Kidney (tissue), 13 donors: ENCODE measurements at regions not wholly inside any gene's neighbourhood (a gene's known extent, or its start where the extent isn't known, plus 50 kb on each side); places are given as distances from the start of the nearest gene placed in this dataset.

Experiments
- DNase-seq, 5 donors: peaks; one replicate each; pipeline ENCODE4 v3.0.0-alpha.2; 2013 to 2020
- FAIRE-seq: peaks from 2 replicates; lab custom pipeline; 2012; peaks lifted over from hg19 to GRCh38; lab: Jason Lieb, UNC
- H3K27ac ChIP-seq, 2 donors: one replicate each; pipeline ENCODE4 v1.7.0; 2013; ENCODE audit warnings: low read depth in 2 of 2, low read length in 2 of 2, inconsistent platforms in 1 of 2
- H3K27me3 ChIP-seq: one replicate; pipeline ENCODE4 v1.7.1; 2013; ENCODE audit warnings: low read length, inconsistent platforms; ENCODE audit not compliant: control insufficient read depth, insufficient read depth
- H3K36me3 ChIP-seq, 3 donors: one replicate each; pipeline versions ENCODE4 v1.7.0 to v1.7.1; 2013; ENCODE audit warnings: low read length in 3 of 3, control low read depth in 1 of 3, inconsistent platforms in 1 of 3; ENCODE audit not compliant: insufficient read depth in 3 of 3, control insufficient read depth in 2 of 3
- H3K4me1 ChIP-seq, 3 donors: one replicate each; pipeline versions ENCODE4 v1.7.0 to v1.7.1; 2013; ENCODE audit warnings: low read length in 3 of 3, inconsistent platforms in 1 of 3, low read depth in 1 of 3; ENCODE audit not compliant: control insufficient read depth in 2 of 3, insufficient read depth in 2 of 3
- H3K4me3 ChIP-seq, 3 donors: one replicate each; pipeline versions ENCODE4 v1.7.0 to v1.8.1; 2013; ENCODE audit warnings: low read length in 3 of 3, control low read depth in 1 of 3, inconsistent platforms in 1 of 3
- H3K9ac ChIP-seq, 3 donors: one replicate each; pipeline versions ENCODE4 v1.7.0 to v1.7.1; 2013; ENCODE audit warnings: low read length in 3 of 3, control low read depth in 1 of 3, inconsistent platforms in 1 of 3
- H3K9me3 ChIP-seq, 3 donors: one replicate each; pipeline versions ENCODE4 v1.7.0 to v1.7.1; 2013; ENCODE audit warnings: low read length in 3 of 3, control low read depth in 1 of 3, inconsistent platforms in 1 of 3; ENCODE audit not compliant: control insufficient read depth in 2 of 3, insufficient read depth in 1 of 3
- intact Hi-C: fragments of 100-400 bp; cut with DNase I; formaldehyde crosslinking; loops from one replicate; pipeline ENCODE4 v1.11.1; 2022
- TF ChIP-seq, protein P1 (sequence below): IDR thresholded peaks from 3 replicates; pipeline ENCODE4 v1.5.1; 2012; ENCODE audit warnings: mild to moderate bottlenecking, moderate library complexity, borderline replicate concordance; ENCODE audit not compliant: insufficient read depth; ENCODE audit errors: extremely low read depth
- donor health status: control.
- donor health status: control.
- donor health status: control.
- donor health status: control.
- donor health status: control.
- donor health status: DM: yes; HTN: yes; CAD: no.
- donor health status: Normal renal cell carcinoma (clear cell type).

DNA sequence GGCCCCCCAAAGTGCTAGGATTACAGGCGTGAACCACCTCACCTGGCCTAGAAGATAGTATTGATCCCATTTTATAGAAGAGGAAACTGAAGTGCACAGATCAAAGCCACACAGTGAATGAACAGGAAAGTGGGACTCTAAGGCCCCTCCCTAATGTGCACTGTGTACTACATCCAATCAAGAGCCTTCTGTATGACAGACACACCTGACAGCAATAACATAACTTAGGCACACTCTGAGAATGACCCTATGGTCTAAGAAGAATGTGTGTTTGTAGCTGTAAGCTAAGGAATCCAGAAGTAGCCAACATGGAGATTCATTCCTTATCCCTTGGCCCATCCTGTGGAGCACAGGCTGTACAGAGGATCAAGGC, 271.2 kb downstream of the SMARCA2 start:
- TF ChIP-seq, protein P1, sequence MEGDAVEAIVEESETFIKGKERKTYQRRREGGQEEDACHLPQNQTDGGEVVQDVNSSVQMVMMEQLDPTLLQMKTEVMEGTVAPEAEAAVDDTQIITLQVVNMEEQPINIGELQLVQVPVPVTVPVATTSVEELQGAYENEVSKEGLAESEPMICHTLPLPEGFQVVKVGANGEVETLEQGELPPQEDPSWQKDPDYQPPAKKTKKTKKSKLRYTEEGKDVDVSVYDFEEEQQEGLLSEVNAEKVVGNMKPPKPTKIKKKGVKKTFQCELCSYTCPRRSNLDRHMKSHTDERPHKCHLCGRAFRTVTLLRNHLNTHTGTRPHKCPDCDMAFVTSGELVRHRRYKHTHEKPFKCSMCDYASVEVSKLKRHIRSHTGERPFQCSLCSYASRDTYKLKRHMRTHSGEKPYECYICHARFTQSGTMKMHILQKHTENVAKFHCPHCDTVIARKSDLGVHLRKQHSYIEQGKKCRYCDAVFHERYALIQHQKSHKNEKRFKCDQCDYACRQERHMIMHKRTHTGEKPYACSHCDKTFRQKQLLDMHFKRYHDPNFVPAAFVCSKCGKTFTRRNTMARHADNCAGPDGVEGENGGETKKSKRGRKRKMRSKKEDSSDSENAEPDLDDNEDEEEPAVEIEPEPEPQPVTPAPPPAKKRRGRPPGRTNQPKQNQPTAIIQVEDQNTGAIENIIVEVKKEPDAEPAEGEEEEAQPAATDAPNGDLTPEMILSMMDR: no peak
- no peaks in the 10 kb centered on the region for H3K27me3 ChIP-seq
- no peaks in the 10 kb centered on the region for H3K4me1 ChIP-seq
- H3K9me3 ChIP-seq: no peaks in the 10 kb centered on the region
- DNase-seq (no peak), FAIRE-seq (no peak)
- intact Hi-C loops: no loop called here
- no peaks in the 10 kb centered on the region for H3K36me3 ChIP-seq
- no peak overlapping the region for H3K27ac ChIP-seq
- no peak overlapping the region for H3K9ac ChIP-seq
- H3K4me3 ChIP-seq: no peak overlapping the region

DNA sequence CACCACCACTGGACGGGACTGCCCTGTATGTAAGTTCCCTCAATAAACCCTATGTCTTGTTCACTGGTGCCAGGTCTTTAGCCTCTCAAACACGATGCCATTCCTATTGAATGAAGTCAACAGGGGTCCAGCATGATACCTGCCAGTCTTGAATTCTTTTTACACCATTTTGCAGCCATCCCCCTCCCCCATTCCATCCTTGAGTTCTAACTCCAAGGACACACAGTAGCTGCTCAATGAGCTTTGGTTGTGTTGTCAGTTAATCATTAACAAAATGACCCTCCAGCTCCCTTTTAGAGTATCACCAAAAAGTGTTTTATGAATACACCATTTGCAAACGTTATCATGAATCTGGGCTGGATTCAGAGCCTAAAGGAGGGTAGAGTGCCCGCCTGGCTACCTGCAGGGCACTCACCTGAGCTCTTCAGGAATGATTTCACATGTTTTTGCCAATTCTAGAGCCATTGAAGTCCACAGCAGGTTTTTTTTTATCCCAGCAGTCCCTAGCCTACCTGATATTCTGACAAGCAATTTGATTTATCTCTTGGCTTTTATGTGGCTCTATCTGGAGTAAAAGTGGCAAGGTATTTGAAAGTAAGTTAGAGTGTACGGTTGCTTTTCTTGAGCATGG, 271.8 kb downstream of the SMARCA2 start:
- no peak for FAIRE-seq
- intact Hi-C loops: no loop called here
- H3K27ac ChIP-seq: no peak overlapping the region

DNA sequence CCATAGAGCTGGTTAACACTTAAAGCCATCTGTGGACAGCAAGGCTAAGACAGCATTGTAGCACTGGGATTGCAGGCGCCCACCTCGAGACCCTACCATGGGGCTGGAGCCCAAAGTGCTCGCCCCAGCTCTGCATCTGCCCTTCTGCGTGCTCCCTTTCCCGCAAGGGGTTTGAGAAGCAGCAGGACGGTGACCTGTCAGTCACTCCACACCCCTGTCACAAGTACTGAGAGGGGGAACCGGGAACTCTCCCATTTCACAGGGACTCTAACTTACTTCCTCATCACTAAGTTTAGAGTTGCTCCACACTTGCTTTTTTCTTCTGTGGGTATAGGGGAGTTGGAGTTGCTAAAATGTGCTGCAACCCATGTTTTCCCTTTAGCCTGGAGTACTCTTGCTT, 273.2 kb downstream of the SMARCA2 start:
- Histone ChIP-seq H3K27me3 (no peaks in the 10 kb centered on the region), H3K27ac (no peak overlapping the region), H3K9me3 (no peaks in the 10 kb centered on the region), H3K36me3 (no peaks in the 10 kb centered on the region), H3K9ac (no peak overlapping the region), H3K4me3 (no peak overlapping the region), H3K4me1 (peaks cover 0 to 3% (median 0%) of the 10 kb centered on the region in 3 donors)
- DNase-seq: no peak
- TF ChIP-seq, protein P1: no peak
- no peak for FAIRE-seq
- intact Hi-C loops: no loop called here

More for the DNA sequence above, 271.8 kb downstream of the SMARCA2 start:
- H3K9me3 ChIP-seq: no peaks in the 10 kb centered on the region
- no peak overlapping the region for H3K9ac ChIP-seq
- H3K4me1 ChIP-seq: peaks cover 0 to 1% (median 0%) of the 10 kb centered on the region in 3 donors
- H3K27me3 ChIP-seq: no peaks in the 10 kb centered on the region
- TF ChIP-seq, protein P1: no peak
- no peaks in the 10 kb centered on the region for H3K36me3 ChIP-seq
- DNase-seq: no peak
- H3K4me3 ChIP-seq: no peak overlapping the region

DNA sequence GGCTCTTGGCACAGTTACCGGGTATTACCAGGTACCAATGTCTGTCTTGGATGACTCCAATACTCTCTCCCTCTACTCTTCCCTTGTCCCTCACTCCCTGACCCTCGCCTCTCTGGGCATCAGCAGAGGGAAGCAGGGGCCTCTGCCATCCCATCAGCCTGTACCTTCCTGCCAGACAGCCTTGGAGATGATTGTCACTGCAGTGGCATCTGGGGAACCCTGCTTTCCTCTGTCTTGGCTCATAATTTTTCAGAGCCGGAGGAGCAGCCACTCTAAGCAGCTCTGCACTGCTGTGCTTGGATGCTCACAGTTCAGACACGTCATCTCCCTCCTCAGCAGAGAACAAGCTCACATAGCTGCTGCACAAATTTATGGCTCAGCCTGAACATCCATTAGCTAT, 274.1 kb downstream of the SMARCA2 start:
- TF ChIP-seq, protein P1: no peak
- intact Hi-C loops: no loop called here
- FAIRE-seq: no peak

More for the DNA sequence above, 274.1 kb downstream of the SMARCA2 start:
- peak in 4 of 5 donors; percentile 50 to 74 (median 63) for DNase-seq
- Histone ChIP-seq H3K4me1 (peaks cover 0 to 3% (median 0%) of the 10 kb centered on the region in 3 donors), H3K4me3 (no peak overlapping the region), H3K9ac (no peak overlapping the region), H3K36me3 (no peaks in the 10 kb centered on the region), H3K27ac (no peak overlapping the region), H3K9me3 (no peaks in the 10 kb centered on the region), H3K27me3 (no peaks in the 10 kb centered on the region)
